Astrocyte (in vitro differentiated cells and primary cell): ENCODE measurements at regions not wholly inside any gene's neighbourhood (a gene's known extent, or its start where the extent isn't known, plus 50 kb on each side); places are given as distances from the start of the nearest gene placed in this dataset.

ENCODE experiments used
- EZH2 ChIP-seq: IDR thresholded peaks from 2 replicates; pipeline ENCODE4 v1.6.1; 2012; ENCODE audit warnings: mild to moderate bottlenecking, low read length, inconsistent platforms; ENCODE audit not compliant: insufficient read depth
- TF ChIP-seq, protein P1 (sequence below): IDR thresholded peaks from 2 replicates; pipeline ENCODE4 v1.5.1; 2011; ENCODE audit warnings: low read depth, mild to moderate bottlenecking, inconsistent platforms, low read length, moderate library complexity; ENCODE audit not compliant: insufficient read depth

GRCh38 chr2:8438476-8438875 lies 243.4 kb upstream of the ID2 start:
- TF ChIP-seq, protein P1, sequence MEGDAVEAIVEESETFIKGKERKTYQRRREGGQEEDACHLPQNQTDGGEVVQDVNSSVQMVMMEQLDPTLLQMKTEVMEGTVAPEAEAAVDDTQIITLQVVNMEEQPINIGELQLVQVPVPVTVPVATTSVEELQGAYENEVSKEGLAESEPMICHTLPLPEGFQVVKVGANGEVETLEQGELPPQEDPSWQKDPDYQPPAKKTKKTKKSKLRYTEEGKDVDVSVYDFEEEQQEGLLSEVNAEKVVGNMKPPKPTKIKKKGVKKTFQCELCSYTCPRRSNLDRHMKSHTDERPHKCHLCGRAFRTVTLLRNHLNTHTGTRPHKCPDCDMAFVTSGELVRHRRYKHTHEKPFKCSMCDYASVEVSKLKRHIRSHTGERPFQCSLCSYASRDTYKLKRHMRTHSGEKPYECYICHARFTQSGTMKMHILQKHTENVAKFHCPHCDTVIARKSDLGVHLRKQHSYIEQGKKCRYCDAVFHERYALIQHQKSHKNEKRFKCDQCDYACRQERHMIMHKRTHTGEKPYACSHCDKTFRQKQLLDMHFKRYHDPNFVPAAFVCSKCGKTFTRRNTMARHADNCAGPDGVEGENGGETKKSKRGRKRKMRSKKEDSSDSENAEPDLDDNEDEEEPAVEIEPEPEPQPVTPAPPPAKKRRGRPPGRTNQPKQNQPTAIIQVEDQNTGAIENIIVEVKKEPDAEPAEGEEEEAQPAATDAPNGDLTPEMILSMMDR: no peak
- TF ChIP-seq EZH2: no peak
